Activated T-cell treated with anti-CD3 and anti-CD28 coated beads, Interleukin-2, amount 50 U/mL, for 4 hours (primary cell): ENCODE measurements at regions not wholly inside any gene's neighbourhood (a gene's known extent, or its start where the extent isn't known, plus 50 kb on each side); places are given as distances from the start of the nearest gene placed in this dataset.
"Not testable (repeated sequence)": the region's sequence is repeated elsewhere in the genome, so short reads cannot be mapped to it uniquely, and the experiment has no call there.

Experiments used
- ATAC-seq, 2 donors: fragments of 200-7000 bp; cut with Tn5 transposase; one replicate each; pipeline ENCODE4 v1.10.0; 2021
- DNase-seq: peaks from one replicate; pipeline ENCODE4 v3.0.0-alpha.2; 2020
- H3K27me3 Mint-ChIP-seq: one replicate; pipeline ENCODE4 v1.8.0; 2021; ENCODE audit warnings: low read depth, mixed read lengths
- H3K36me3 Mint-ChIP-seq: one replicate; pipeline ENCODE4 v1.8.0; 2022; ENCODE audit warnings: mixed read lengths; ENCODE audit not compliant: insufficient read depth
- H3K4me1 Mint-ChIP-seq: one replicate; pipeline ENCODE4 v1.8.0; 2021; ENCODE audit warnings: low read depth, mixed read lengths
- H3K4me3 Mint-ChIP-seq: one replicate; pipeline ENCODE4 v1.8.0; 2021; ENCODE audit warnings: mild to moderate bottlenecking, moderate library complexity, mixed read lengths
- H3K9me3 Mint-ChIP-seq: one replicate; pipeline ENCODE4 v1.8.0; 2021; ENCODE audit warnings: mixed read lengths

- DNase-seq (no peak), ATAC-seq (no peak)
- Mint-ChIP-seq H3K36me3 (no peaks in the 10 kb centered on the region), H3K4me1 (no peaks in the 10 kb centered on the region), H3K4me3 (no peak overlapping the region), H3K27me3 (no peaks in the 10 kb centered on the region), H3K9me3 (peaks cover 23% of the 10 kb centered on the region)
Measured at GRCh38 chr5:18652404-18653215, 1018.4 kb downstream of the TAF11L14 start.

GRCh38 chr5:18653216-18653752 is 1019.0 kb downstream of the TAF11L14 start:
- Mint-ChIP-seq H3K4me3 (no peak overlapping the region), H3K36me3 (no peaks in the 10 kb centered on the region), H3K27me3 (no peaks in the 10 kb centered on the region), H3K4me1 (no peaks in the 10 kb centered on the region), H3K9me3 (peaks cover 20% of the 10 kb centered on the region)
- DNase-seq, result no peak
- no peak for ATAC-seq

- DNase-seq, result no peak
- Mint-ChIP-seq H3K27me3 (no peaks in the 10 kb centered on the region), H3K9me3 (no peaks in the 10 kb centered on the region), H3K4me3 (no peak overlapping the region), H3K4me1 (no peaks in the 10 kb centered on the region), H3K36me3 (no peaks in the 10 kb centered on the region)
- ATAC-seq, result no peak
Measured at GRCh38 chr5:18660511-18660910, 1026.3 kb downstream of the TAF11L14 start.

DNA sequence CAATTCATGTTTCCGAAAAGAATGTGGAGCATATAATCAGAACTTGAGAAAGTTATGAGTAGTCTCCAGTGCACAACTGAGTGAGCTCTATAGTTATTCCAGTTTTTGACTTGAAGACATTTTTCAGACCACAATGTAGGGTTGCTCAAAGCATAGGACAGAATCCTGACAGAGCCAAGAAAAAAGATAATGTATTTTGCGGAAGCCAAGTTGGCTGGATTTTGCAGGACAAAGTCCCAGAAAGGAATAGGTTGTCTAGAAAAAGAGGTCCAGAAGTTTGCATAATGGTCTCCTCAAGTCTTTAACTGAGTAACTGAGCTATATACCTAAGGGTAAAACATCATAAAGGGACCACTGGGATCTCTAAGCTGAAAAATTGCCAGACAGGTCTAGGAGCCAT is 1028.0 kb downstream of the TAF11L14 start:
- Mint-ChIP-seq H3K9me3 (no peaks in the 10 kb centered on the region), H3K27me3 (no peaks in the 10 kb centered on the region), H3K4me3 (no peak overlapping the region), H3K36me3 (no peaks in the 10 kb centered on the region), H3K4me1 (no peaks in the 10 kb centered on the region)
- no peak for DNase-seq
- no peak for ATAC-seq

- not testable (repeated sequence) for H3K4me1 Mint-ChIP-seq, ATAC-seq, H3K4me3 Mint-ChIP-seq
Measured at GRCh38 chr5:18674212-18674611, 1040.0 kb downstream of the TAF11L14 start.

DNA sequence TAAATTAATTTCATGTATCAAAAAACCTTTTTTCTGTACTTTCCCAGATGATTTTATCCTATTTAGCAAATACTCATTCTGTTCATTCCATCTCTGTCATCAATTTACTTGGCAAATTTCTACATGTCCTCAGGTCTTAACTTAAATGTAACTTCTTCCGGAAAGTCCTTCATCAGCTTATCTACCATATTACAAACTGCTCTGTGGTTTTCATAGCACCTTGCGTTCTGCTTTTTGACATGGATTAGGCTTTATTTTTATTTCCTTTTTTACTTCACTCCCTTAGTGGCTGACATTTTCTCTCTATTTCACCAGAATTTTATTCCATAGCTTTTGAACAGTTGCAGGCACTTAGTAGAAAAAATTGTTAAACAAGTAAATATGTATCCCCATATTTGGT is 1040.8 kb downstream of the TAF11L14 start:
- Mint-ChIP-seq H3K36me3 (no peaks in the 10 kb centered on the region), H3K4me1 (no peaks in the 10 kb centered on the region), H3K9me3 (peaks cover 4% of the 10 kb centered on the region), H3K27me3 (no peaks in the 10 kb centered on the region), H3K4me3 (no peak overlapping the region)
- no peak for DNase-seq
- ATAC-seq, result no peak

More at GRCh38 chr5:18674212-18674611, 1040.0 kb downstream of the TAF11L14 start:
- not testable (repeated sequence) for H3K9me3 Mint-ChIP-seq, H3K36me3 Mint-ChIP-seq, H3K27me3 Mint-ChIP-seq, DNase-seq

DNA sequence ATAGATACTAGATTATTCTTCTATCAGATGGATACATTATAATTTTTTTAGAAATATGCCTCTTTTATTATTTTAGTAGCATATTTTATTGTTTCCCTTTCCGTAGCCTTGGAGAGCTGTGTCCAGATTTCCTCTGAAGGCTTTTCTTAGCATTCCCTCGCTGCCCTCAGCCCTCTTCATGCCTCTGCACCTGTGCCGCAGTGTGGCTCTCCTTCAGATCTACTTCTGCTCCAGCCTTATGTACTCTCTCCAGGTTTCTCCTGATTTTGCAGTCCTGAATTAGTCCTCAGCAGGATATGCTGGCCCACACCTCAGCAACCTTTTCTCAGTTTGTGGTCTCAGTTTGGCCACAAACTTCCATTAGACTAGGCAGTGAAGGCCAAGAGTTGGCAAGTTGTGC is 1052.0 kb downstream of the TAF11L14 start:
- H3K27me3 Mint-ChIP-seq, result no peaks in the 10 kb centered on the region
- DNase-seq (no peak), ATAC-seq (no peak)
- no peak overlapping the region for H3K4me3 Mint-ChIP-seq
- H3K4me1 Mint-ChIP-seq, result no peaks in the 10 kb centered on the region
- H3K36me3 Mint-ChIP-seq, result no peaks in the 10 kb centered on the region
- peaks cover 10% of the 10 kb centered on the region for H3K9me3 Mint-ChIP-seq

GRCh38 chr5:18687429-18687828 is 1053.2 kb downstream of the TAF11L14 start:
- H3K4me1 Mint-ChIP-seq, result no peaks in the 10 kb centered on the region
- H3K4me3 Mint-ChIP-seq, result no peak overlapping the region
- ATAC-seq, result no peak
- H3K9me3 Mint-ChIP-seq, result peaks cover 7% of the 10 kb centered on the region
- no peaks in the 10 kb centered on the region for H3K36me3 Mint-ChIP-seq
- DNase-seq, result no peak
- no peaks in the 10 kb centered on the region for H3K27me3 Mint-ChIP-seq

GRCh38 chr5:18699681-18700080 is 1065.4 kb downstream of the TAF11L14 start:
- Mint-ChIP-seq H3K4me3 (no peak overlapping the region), H3K36me3 (no peaks in the 10 kb centered on the region), H3K4me1 (peaks cover 18% of the 10 kb centered on the region), H3K27me3 (no peaks in the 10 kb centered on the region), H3K9me3 (no peaks in the 10 kb centered on the region)
- no peak for DNase-seq
- ATAC-seq, result no peak

DNA sequence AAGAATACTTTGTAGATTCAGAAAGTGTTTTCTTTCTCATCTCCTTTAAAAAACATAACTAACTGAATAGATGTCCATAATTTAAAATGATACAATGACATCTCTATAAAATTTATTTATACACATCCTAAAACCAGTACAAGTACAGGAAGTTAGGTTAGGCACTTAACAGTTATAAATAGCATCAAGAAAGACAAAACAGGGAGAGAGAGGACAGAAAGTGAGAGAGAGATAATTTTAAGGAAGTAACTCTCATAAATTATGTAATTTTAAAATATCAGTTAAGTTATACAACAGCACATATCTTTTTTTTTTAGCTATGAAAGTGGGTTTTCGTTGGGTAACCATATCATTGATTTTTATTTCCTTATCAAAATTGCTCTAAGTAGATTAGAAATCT is 1068.6 kb downstream of the TAF11L14 start:
- no peaks in the 10 kb centered on the region for H3K9me3 Mint-ChIP-seq
- H3K36me3 Mint-ChIP-seq, result no peaks in the 10 kb centered on the region
- no peak for ATAC-seq
- H3K27me3 Mint-ChIP-seq, result no peaks in the 10 kb centered on the region
- peaks cover 14% of the 10 kb centered on the region for H3K4me1 Mint-ChIP-seq
- H3K4me3 Mint-ChIP-seq, result no peak overlapping the region
- no peak for DNase-seq

DNA sequence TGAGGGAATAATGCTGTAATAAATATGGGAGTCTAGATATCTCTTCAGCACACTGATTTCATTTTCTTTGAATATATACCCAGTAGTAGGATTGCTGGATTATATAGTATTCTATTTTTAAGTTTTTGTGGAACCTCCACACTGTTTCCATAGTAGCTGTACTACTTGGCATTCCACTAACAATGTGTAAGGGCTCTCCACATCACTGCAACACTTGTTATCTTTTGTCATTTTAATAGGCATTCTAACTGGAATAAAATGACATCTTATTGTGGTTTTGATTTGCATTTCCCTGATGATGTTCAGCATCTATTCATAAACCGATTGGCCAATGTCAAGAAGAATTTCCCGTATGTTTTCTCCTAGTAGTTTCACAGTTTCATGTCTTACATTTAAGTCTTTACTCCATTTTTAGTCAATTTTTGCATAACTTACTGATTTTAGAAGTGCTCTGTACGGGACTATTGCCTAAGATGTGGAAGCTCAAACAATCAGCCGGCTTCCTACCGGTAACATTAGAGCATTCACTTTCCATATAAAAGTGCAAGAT is 1078.8 kb downstream of the TAF11L14 start:
- DNase-seq (no peak), ATAC-seq (no peak)
- Mint-ChIP-seq H3K4me3 (no peak overlapping the region), H3K4me1 (no peaks in the 10 kb centered on the region), H3K27me3 (no peaks in the 10 kb centered on the region), H3K9me3 (peaks cover 8% of the 10 kb centered on the region), H3K36me3 (no peaks in the 10 kb centered on the region)

DNA sequence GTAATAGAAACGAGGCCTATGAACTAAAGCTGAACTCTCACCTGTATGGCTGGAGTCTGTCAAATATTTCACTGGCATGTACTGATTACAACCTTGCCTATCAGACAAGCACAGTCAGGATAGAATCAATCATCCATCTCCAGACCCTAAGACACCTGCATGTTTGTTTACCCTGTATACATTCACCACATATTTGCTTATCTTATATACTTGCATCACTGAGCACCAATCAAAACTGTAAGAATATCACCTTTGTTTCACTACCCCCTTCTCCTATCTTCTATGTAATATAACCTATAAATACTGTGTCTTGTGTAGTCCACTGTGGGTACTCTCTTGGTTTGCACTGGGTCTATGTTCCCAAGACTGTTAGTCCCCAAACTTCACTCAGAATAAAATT is 1085.7 kb downstream of the TAF11L14 start:
- ATAC-seq, result no peak
- no peaks in the 10 kb centered on the region for H3K9me3 Mint-ChIP-seq

GRCh38 chr5:18732556-18733479 is 1098.6 kb downstream of the TAF11L14 start:
- no peak overlapping the region for H3K4me3 Mint-ChIP-seq
- H3K27me3 Mint-ChIP-seq, result no peaks in the 10 kb centered on the region
- H3K9me3 Mint-ChIP-seq, result no peaks in the 10 kb centered on the region
- ATAC-seq (no peak), DNase-seq (no peak)
- peaks cover 16% of the 10 kb centered on the region for H3K4me1 Mint-ChIP-seq
- H3K36me3 Mint-ChIP-seq, result peaks cover 40% of the 10 kb centered on the region

More for the DNA sequence above, 1085.7 kb downstream of the TAF11L14 start:
- Mint-ChIP-seq H3K4me1 (peaks cover 3% of the 10 kb centered on the region), H3K27me3 (no peaks in the 10 kb centered on the region), H3K36me3 (no peaks in the 10 kb centered on the region), H3K4me3 (no peak overlapping the region)
- DNase-seq, result no peak

GRCh38 chr5:18736051-18736398 is 1101.8 kb downstream of the TAF11L14 start:
- Mint-ChIP-seq H3K36me3 (peaks cover 42% of the 10 kb centered on the region), H3K4me1 (peaks cover 34% of the 10 kb centered on the region), H3K9me3 (no peaks in the 10 kb centered on the region), H3K4me3 (no peak overlapping the region), H3K27me3 (no peaks in the 10 kb centered on the region)
- no peak for ATAC-seq
- DNase-seq, result no peak
